ENCODE measurements at regions not wholly inside any gene's neighbourhood (a gene's known extent, or its start where the extent isn't known, plus 50 kb on each side); places are given as distances from the start of the nearest gene placed in this dataset.

DNA sequence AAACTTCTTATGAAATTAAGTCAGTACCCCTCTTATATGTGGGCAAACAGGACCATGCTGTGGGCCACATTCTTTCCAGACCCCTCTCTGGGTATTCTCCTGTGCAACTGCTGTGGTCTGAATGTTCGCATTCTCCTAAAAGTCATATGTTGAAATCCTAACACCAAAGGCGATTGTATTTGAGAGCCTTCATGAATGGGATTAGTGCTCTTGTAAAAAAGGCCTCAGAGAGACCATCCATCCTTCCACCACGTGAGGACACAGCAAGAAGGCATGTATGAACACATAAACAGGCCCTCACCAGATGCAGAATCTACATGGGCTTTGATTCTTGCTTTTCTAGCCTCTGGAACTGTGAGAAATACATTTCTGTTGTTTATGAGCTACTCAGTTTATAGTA lies 68.0 kb upstream of the NAALADL2 start:
- DNase-seq = no peak

DNA sequence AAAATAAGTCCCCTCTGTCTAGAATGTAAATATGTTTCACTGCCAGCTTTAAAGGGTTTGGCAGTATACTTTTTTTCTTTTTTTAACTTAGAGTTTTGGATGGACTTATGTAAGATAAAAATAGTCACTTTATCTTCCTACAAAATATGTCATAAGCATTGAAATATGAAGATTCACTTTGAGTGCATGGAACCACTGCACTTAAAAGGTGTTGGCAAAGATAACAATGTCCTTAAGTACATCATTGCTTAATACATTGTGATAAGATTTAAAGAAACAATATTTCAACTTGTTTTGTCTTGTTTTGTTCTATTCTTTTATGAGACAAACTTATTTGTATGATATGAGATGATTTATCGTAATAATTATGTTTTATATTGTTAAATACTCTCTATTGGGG lies 66.3 kb upstream of the NAALADL2 start:
- DNase-seq = no peak

All from fibroblast of skin of right biceps (primary cell).